Activated CD8-positive, alpha-beta memory T cell treated with anti-CD3 and anti-CD28 coated beads for 24 hours (primary cell): ENCODE measurements at regions not wholly inside any gene's neighbourhood (a gene's known extent, or its start where the extent isn't known, plus 50 kb on each side); places are given as distances from the start of the nearest gene placed in this dataset.
"Not testable (repeated sequence)": the region's sequence is repeated elsewhere in the genome, so short reads cannot be mapped to it uniquely, and the experiment has no call there.

Experiments used
- DNase-seq: peaks from one replicate; pipeline ENCODE4 v3.0.0-alpha.2; 2020

DNA sequence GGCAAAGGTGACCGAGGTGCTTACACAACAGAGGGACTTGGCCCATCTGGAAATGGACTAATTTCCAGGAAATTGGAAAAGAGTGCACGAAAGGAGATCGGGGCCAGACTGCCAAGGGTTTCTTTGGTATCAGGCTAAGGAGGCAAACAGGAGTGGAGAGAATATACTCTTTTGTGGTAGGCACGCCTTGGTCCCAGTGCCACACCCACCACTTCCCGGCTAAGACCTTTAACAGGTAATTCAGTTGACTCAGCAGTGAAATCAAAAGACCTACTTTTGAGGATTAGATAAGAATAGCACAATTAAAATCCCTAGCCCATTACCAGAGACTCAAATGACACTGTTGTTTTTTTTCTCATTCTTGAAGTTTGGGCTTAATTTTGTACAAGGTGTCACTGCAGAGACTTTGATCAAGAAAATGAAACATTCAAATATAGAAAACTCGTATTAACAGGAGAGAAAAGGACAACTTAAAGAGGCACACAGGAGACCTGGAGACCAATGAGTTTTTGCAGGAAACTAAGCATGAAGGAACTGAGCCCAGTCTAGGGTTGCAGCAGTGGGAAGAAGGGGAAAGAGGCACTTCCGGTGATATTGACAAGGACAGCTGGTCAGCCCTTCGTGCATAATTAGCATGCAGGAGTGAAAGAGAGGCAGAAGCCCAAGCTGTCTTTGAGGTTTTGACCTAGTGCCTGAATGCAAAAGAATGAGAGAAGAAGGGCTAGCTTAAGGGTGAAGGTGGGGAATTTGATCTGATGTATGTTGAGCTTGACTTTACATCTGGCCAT lies 265.5 kb upstream of the CCL2 start:
- no peak for DNase-seq

DNA sequence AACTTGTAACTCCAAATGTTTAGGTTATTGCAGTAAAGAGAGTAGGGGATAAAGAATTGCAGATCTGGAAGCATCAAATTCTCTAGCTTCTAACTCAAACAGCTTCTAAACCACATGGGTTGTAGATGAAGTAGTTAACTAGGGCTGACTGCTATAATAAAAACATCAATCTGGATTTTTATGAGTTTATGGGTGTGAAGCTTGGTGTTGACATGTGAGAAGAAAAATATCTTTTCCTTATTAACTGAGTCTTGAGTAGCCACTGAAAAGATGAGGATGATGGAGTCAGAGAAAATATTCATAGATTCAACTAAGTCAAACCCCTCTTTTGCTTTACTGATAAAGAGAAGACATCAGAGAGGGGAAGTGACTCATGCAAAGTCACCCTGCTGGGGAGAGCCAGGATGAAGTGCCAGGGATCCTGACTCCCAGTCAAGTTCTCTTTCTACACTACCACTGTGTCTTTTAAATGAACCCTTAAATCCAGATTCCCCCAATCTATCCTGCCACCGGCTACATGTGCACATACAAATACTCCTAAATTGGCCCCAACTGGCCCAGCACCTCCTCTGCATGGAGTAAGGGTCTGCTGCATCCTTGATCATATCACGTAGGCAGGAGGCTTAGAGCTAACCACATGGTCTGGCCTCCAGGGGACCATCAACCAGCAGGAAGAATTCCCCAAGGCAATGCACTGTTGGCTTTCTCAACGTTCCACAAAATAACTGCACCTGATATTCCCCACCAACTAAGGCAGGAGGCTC lies 264.0 kb upstream of the CCL2 start:
- DNase-seq = no peak

DNA sequence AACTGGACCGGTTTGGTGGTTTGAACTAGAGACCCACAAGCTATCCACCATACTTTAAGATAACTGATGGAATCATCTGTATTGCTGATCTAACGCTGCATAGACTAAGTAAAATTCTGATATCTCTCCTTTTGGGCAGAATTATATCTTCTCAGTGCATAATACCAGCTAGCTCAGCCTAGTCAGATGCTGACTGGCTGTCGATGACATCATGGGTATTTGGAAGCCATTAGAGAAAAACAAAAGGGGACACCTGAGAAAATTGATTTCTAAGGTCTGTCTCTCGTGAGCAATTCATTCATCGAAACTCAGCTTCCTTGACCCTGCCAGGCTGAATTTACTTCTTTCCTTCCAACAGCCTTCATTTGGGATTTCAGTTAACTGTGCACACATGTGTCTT lies 263.0 kb upstream of the CCL2 start:
- DNase-seq = no peak

DNA sequence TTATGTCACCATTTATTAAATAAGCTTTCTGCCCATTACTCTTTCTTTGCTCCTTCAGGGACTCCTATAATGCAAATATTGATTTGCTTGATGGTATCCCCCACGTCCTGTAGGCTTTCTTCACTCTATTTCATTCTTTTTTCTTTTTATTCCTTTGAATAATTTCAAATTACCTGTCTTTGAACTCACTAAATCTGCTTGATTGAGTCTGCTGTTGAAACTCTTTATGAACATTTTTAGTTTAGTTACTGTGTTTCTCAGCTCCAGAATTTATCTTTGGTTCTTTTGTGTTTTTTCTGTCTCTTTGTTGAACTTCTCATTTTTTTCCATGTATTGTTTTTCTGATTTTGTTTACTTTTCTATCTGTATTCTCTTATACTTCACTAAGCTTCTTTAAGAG lies 254.4 kb upstream of the CCL2 start:
- no peak for DNase-seq

DNA sequence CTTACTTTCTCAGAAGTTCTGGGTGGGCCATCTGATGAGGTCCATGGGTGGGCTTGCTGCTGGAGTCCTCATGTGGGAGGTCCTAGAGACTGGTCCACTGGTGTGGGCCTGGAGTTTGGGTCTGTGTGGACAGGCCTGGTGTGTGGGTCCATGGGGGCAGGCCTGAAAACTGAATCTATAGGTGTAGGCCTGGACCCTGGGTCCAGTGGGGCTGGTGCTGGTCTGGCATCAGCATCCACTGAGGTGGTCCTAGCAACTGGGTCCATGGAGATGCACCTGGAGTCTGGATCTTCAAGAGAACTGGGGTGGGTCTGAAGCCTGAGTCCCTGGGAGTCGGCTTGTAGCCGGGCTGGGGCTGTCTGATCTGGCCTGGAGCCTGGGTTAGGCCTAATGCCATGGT lies 253.8 kb upstream of the CCL2 start:
- no peak for DNase-seq

DNA sequence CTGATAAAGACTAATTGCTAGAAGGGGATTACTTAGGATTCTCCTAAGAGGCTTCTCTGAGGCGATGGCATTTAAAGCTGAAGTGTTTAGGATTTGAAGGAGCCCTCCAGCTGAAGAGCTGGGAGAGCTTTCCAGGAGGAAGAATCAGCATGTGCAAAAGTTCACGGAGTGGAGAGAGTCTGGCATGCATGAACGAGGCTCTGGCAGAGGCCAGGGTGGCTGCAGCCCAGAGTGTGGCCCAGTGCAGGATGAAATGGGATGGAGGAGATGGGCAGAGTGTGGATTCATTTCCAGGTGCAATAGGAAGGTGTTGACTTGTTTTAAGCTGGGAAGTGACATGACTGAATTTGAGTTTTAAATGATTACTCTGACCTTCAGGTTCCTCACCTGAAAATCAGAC lies 249.0 kb upstream of the CCL2 start:
- no peak for DNase-seq

DNA sequence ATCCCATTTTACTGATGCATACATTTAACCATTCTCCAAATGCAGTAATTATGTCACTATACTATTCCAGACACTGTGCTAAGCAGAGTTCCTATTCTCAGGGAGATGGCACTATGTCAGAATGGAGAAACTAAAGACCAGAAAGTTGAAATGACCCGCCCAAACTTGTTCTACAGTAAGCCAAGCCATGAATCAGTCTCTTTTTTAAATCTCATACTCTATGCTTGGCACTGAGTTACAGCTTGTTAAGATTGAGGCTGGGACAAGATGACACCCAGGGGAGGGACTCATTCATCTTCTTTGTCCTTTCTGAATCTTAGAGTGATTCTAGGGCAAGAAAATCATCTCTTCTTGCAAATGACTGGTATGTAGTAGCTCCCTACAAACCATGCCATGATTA lies 247.0 kb upstream of the CCL2 start:
- no peak for DNase-seq

DNA sequence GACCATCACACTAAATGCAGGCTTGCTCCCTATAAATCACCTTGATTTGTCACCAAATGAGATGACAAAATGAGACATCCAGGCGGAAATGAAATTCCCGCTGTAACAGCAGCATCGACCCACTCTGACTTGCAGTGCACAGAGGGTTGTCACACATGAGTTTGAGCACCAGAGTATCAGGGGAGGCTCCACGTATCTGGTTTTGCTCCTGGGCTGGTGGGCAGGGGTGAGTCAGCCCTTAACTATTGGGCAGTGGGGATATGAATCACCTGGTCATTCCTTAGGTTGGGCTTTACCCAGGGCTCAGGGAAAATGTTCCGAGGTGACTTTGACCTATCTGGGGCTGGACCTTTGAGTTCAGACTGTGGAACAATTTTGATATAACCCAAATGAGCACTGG lies 245.2 kb upstream of the CCL2 start:
- DNase-seq = no peak

DNA sequence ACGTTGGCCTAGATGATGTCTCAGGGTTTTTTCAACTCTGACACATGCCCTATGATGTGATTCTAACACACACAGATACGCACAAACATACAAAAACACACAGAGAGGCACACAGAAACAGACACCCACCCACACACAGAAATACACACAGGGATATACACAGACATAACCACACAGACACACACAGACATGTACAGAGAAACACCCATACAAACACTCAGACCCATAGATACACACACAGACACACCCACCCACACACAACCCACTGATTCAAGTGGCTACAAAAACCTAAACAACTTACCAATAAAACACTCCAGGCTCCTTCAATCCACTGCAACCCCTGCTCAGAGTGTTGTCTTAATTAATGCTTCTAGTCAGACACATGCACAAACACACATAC lies 244.6 kb upstream of the CCL2 start:
- DNase-seq = no peak

DNA sequence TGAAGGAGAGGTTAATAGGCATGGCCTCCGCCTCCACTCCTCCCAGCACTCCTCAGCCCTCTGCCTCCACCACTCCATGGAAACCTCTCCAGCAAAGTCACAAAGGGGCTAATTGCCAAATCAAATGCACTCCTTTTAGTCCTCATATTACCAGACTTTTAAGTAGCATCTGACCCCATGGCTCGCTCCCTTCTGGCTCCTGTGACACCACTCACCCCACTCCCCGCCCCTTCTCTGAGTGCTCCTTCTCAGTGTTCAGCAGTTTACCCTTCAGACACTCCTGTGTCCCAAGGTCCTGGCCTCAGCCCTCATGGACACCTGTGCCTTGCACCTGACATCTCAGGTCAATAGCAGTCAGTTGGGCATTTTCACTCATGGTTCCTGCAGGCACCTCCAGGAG lies 243.5 kb upstream of the CCL2 start:
- DNase-seq = no peak

DNA sequence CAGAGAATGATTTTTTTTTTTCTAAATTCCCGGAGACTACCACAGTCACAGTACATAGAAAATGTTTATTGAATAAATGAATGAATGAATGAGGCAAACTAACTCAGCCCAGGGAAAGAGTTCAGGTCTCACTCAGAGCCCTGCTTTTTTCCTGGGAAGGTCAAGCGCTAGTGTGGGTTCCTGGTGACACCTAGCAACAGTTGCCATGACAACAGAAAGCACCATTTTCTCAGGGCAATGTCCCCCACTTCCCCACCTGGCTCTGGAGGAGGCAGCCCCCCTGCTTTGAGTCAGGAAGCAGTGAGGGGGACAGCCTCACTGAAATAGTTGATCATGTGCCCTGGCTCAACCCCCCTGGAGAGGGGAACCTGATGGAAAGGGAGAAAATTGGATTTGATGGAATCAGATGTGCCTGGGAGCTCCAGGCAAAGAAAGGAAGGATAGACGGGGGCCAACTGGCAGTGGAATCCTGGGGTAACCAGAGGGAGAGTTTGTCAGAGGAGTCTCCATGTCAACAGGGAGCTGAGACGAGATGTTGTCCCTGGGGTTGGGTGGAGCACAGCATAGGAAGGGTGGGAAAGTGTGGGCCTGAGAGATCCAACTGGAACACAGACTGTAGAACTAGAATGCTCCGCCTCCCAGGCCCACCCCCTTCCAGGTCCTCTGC lies 242.2 kb upstream of the CCL2 start:
- no peak for DNase-seq

DNA sequence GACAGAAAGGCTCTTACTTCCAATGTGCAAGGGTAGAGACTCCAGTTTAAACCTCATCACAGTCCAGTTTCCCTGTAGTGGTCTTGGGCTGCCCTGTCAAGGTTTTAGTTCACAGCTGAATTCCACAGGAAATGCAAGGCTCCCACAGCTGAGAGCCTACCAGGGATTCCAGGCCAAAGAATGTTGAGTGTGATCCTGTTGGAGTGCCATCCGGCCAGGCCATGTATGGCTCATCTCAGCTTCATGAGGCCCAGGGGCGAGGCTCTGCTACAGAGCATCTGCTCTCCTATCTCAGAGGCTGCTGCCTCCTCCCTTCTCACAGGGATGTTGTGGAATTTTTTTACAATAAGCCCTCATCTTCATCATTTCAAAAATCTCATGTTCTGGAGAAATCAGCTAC lies 239.8 kb upstream of the CCL2 start:
- DNase-seq = no peak

DNA sequence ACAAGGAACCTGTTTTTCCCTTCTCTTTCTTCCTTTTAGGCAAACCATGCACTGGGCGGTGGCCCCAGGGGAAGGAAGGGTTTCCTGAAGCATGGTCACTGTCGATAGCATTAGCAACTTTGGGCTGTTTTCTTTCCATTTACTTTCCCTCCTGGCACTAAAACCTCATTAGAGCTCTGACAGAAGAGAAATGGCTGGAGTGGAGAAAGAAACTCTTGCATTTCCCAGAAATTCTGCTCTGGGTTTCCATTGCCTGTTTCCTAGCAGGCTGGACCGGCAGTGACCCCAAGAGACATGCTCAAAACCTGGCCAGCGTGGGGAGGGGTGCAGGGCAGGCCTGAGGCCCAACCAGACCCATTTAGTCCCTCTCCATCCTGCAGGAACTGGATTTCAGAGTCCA lies 230.7 kb upstream of the CCL2 start:
- DNase-seq = no peak

DNA sequence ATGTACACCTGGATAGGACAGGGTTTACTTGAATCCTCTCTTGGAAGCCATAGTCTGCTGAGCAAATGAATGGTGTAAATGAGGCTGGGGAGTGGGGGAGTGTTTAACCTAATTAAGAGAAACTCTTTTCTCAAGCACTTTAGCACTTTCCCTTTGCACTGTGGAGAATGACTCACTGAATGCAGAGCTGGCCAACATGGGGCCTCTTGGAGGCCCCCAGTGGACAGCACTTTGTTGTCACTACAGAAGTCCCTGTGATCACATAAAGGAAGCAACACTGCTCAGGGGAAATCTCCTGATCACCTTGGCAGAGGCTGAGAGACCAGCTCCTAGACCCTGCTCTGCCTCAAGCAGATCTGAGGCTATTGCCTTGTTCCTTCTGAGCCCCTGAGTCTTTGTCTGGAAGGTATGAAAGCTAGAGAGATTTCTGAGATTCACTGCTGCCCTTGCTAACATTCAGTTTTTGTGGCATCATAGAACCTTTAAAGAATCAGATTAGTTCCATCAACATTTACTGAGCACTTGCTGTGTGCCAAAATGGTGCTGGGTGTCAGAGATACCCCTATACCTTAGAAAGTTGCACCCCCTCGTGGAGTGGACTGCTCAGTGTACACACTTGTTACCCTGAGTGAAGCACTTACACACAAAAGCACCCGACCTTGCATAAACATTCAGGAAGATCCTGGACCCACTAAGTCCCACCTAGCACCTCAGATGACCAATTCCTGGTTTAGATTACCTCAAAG lies 230.1 kb upstream of the CCL2 start:
- DNase-seq = no peak

DNA sequence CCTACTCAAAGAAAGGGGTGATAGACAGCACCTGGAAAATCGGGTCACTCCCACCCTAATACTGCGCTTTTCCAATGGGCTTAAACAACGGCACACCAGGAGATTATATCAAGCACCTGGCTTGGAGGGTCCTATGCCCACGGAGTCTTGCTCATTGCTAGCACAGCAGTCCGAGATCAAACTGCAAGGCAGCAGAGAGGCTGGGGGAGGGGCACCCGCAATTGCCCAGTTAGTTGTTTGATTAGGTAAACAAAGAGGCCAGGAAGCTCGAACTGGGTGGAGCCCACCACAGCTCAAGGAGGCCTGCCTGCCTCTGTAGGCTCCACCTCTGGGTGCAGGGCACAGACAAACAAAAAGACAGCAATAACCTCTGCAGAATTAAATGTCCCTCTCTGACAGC lies 224.5 kb upstream of the CCL2 start:
- not testable (repeated sequence) for DNase-seq

DNA sequence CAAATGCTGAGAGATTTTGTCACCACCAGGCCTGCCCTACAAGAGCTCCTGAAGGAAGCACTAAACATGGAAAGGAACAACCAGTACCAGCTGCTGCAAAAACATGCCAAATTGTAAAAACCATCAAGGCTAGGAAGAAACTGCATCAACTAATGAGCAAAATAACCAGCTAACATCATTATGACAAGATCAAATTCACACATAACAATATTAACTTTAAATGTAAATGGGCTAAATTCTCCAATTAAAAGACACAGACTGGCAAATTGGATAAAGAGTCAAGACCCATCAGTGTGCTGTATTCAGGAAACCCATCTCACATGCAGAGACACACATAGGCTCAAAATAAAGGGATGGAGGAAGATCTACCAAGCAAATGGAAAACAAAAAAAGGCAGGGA lies 222.8 kb upstream of the CCL2 start:
- not testable (repeated sequence) for DNase-seq

DNA sequence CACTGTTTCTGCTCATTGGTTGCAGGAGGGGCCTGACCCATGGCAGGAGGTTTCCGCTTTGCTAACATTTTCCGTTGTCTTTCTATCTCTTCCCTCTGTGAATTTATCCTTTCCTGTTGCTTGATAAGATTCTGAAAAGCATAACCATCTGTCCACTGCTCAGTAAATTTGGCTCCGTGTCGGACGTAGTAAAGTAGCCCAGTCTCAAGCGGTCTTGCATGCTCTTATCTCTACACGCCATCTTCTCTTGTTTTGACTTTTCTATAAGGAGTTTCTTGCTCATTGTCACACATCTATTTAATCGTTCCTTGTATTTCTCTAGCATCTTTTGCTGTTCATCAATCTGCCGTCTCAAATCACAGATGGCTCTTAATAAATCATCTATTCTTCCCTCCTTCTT lies 216.3 kb upstream of the CCL2 start:
- DNase-seq = not testable (repeated sequence)

DNA sequence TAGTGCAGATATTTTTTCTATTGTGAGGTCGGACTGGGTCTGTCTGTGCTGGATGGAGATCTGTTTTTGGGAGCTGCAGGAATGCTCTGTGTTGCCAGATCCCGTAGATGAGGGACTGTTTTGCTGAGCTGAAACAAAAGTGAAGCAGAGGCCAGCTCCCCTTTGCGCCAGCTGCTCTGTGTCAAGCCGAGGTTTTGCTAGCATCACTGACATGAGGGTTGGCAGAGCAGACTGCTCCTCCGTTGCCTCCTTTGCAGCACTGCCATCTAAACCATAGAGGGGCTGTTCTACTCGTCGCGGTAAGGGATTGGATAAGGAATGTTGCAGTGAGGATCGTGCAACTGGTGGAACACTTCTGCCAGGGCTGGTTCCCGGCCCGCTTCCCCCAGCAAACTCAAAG lies 215.9 kb upstream of the CCL2 start:
- not testable (repeated sequence) for DNase-seq

DNA sequence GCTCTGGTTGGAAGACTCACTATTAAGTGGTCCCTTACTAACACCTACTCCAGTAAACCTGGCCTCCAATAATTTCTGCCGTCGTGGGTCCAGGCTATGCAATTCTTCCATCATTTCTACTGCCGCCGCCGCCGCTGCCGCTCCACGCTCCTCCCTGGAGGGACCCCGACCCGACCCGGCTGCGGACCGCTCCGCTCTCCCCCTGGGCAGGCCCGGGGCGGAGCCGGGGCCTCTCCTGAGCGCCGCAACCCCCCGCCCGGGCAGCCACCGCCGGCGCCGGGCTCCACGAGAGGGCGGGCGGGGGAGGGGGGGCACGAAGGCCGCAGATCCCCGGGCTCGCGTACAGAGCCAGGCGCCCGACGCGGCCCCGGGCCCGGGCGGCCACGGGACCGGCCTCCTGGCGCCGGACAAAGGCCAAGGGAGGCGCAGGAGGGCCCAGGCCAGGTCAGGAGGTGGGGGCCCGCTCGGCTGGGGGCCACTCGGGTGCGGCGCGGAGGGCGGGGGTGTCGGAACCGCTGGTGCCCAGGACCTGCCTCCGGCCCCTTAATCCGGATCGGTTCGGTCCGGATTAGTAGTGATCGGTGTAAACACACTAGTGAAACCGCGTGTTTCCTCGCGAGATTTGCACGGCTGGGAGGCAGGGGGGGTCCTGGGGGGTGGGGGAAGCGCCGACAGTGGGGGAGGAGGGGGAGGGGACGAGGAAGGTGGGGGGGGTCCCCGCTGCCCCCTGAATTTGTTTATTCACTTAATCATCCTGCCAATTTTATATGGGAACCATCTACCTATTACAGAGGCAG lies 215.1 kb upstream of the CCL2 start:
- DNase-seq = not testable (repeated sequence)

DNA sequence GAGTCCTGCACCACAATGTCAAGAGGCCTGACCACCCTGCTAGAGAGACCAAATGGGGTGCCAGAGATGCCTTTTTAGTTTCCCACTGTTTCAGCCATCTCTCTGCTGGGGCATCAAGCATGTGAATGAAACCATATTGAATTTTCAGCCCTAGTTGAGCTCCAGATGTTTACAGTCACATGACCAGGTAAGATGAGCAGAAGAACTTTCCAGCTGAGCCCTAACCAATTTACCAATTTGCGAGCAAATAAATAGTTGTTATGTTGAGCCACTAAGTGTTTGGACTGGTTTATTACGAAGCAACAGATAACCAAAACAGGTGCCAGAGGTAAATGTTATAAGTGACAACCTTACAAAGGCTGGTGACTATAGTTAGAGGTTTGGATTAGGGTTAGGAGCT lies 209.1 kb upstream of the CCL2 start:
- no peak for DNase-seq

DNA sequence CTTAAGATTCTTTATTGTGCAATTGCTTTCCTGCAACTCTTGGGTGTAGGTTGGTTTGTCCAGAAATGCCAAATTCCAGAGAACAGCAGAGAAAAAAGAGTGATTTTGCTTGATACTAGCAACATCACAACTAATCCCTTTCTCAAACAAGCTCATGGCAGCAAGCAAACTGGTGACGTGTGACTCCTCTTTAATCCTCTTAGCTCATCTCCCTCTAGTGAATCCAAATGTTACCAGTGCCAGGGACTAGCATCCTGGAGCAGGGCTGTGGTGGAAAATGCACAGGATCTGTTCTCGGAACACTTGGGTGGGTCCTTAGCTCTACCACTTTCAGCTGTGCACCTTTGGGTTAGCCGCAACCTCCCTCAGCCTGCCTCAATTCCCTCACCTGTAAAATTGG lies 204.0 kb upstream of the CCL2 start:
- no peak for DNase-seq

DNA sequence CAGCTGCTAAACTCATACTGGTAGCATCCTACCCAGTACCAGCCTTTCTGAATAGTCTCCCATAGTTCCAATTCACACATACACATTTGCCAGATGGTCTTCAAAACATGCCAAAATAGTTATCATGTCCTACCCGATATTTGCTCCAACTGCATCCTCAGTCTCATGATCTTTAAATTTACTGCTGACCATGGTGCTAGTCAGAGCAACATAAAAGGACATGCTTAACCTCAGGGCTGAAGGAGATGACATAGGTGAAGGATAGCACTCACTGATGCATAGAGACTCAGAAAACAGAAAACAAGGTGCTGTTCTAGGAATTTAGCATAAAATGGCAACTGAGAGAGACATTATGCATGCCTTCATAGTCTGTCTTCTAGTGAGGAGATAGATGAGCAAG lies 200.6 kb upstream of the CCL2 start:
- DNase-seq = no peak

DNA sequence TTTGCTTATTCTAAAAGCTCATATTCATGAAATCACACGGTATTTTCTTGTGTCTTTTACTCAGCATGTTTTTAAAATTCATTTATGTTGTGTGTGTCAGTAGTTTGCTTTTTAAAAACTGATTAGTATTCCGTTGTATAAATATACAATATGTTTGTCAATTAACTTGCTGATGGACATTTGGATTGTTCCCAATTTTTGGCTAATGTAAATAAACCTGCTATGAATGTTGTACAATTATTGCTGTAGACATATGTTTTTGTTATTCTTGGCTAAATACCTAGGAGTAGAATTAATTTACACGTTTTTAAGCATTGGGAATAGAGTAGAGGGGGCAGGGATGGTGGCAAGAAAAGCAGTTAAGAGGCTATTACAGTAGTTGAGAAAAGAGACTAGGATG lies 199.5 kb upstream of the CCL2 start:
- no peak for DNase-seq
